ENCODE measurements at regions not wholly inside any gene's neighbourhood (a gene's known extent, or its start where the extent isn't known, plus 50 kb on each side); places are given as distances from the start of the nearest gene placed in this dataset.

GRCh38 chr17:14488958-14489550 lies 188.2 kb downstream of the HS3ST3B1 start:
- no peaks in the 10 kb centered on the region for H3K9me3 ChIP-seq (ENCODE audit: control insufficient read depth, insufficient read depth, low read length)
- H3K4me1 ChIP-seq (ENCODE audit: control insufficient read depth, insufficient read depth, low read length): no peaks in the 10 kb centered on the region
- WGBS (ENCODE audit: insufficient coverage, insufficient read length): no CpG with 5 or more reads among the region's 2 CpGs
- H3K36me3 ChIP-seq (ENCODE audit: control insufficient read depth, insufficient read depth, low read length): no peaks in the 10 kb centered on the region
- H3K27me3 ChIP-seq (ENCODE audit: control insufficient read depth, insufficient read depth, low read length): no peaks in the 10 kb centered on the region
- DNase-seq (ENCODE audit: low read depth, low spot score): no peak
- H3K27ac ChIP-seq (ENCODE audit: low read length): no peak overlapping the region
- no peak overlapping the region for H3K4me3 ChIP-seq (ENCODE audit: low read length)

- no CpG with 5 or more reads among the region's 8 CpGs for WGBS (ENCODE audit: insufficient coverage, insufficient read length)
- H3K9me3 ChIP-seq (ENCODE audit: control insufficient read depth, insufficient read depth, low read length): no peaks in the 10 kb centered on the region
- no peaks in the 10 kb centered on the region for H3K36me3 ChIP-seq (ENCODE audit: control insufficient read depth, insufficient read depth, low read length)
- no peak overlapping the region for H3K27ac ChIP-seq (ENCODE audit: low read length)
- DNase-seq (ENCODE audit: low read depth, low spot score): no peak
- no peak overlapping the region for H3K4me3 ChIP-seq (ENCODE audit: low read length)
- H3K4me1 ChIP-seq (ENCODE audit: control insufficient read depth, insufficient read depth, low read length): no peaks in the 10 kb centered on the region
- no peaks in the 10 kb centered on the region for H3K27me3 ChIP-seq (ENCODE audit: control insufficient read depth, insufficient read depth, low read length)
These were observed 186.2 kb downstream of the HS3ST3B1 start for GRCh38 chr17:14487068-14487467.

- Histone ChIP-seq H3K4me1 (ENCODE audit: control insufficient read depth, insufficient read depth, low read length) (no peaks in the 10 kb centered on the region), H3K9me3 (ENCODE audit: control insufficient read depth, insufficient read depth, low read length) (no peaks in the 10 kb centered on the region), H3K4me3 (ENCODE audit: low read length) (no peak overlapping the region), H3K27ac (ENCODE audit: low read length) (no peak overlapping the region), H3K36me3 (ENCODE audit: control insufficient read depth, insufficient read depth, low read length) (no peaks in the 10 kb centered on the region), H3K27me3 (ENCODE audit: control insufficient read depth, insufficient read depth, low read length) (no peaks in the 10 kb centered on the region)
- DNase-seq (ENCODE audit: low read depth, low spot score): no peak
- no CpG with 5 or more reads among the region's 1 CpG for WGBS (ENCODE audit: insufficient coverage, insufficient read length)
These were observed 181.8 kb downstream of the HS3ST3B1 start for GRCh38 chr17:14482715-14483114.

DNA sequence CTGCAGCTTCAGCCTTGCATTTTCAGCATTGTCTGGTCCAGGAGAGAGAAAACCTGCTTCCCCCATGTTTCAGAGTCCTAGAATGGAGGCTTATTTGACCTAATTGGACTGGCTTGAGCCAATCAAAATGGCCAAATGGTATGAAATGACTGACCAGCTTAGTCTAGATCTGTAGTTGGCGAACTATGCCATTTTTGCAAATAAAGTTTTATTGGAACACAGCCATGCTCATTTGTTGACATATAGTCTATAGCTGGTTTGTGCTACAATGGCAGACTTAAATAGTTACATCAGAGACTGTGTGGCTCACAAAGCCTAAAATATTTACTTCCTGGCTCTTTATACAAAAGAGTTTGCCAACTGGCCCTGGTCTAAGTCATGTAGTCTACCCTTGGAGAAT lies 180.8 kb downstream of the HS3ST3B1 start:
- no peak overlapping the region for H3K4me3 ChIP-seq (ENCODE audit: low read length)
- no peak for DNase-seq (ENCODE audit: low read depth, low spot score)
- no peaks in the 10 kb centered on the region for H3K36me3 ChIP-seq (ENCODE audit: control insufficient read depth, insufficient read depth, low read length)
- H3K9me3 ChIP-seq (ENCODE audit: control insufficient read depth, insufficient read depth, low read length): no peaks in the 10 kb centered on the region
- H3K27ac ChIP-seq (ENCODE audit: low read length): no peak overlapping the region
- WGBS (ENCODE audit: insufficient coverage, insufficient read length): no CpG with 5 or more reads among the region's 1 CpG
- H3K4me1 ChIP-seq (ENCODE audit: control insufficient read depth, insufficient read depth, low read length): no peaks in the 10 kb centered on the region
- H3K27me3 ChIP-seq (ENCODE audit: control insufficient read depth, insufficient read depth, low read length): no peaks in the 10 kb centered on the region

GRCh38 chr17:14474591-14474990 lies 173.7 kb downstream of the HS3ST3B1 start:
- no peak overlapping the region for H3K27ac ChIP-seq (ENCODE audit: low read length)
- DNase-seq (ENCODE audit: low read depth, low spot score): no peak

GRCh38 chr17:14471052-14471451 lies 170.2 kb downstream of the HS3ST3B1 start:
- H3K27me3 ChIP-seq (ENCODE audit: control insufficient read depth, insufficient read depth, low read length): no peaks in the 10 kb centered on the region
- H3K9me3 ChIP-seq (ENCODE audit: control insufficient read depth, insufficient read depth, low read length): no peaks in the 10 kb centered on the region
- peaks cover 3% of the 10 kb centered on the region; the same call in 1 of the 2 replicates for H3K4me1 ChIP-seq (ENCODE audit: control insufficient read depth, insufficient read depth, low read length)
- no peak overlapping the region for H3K4me3 ChIP-seq (ENCODE audit: low read length)
- DNase-seq (ENCODE audit: low read depth, low spot score): no peak
- no peaks in the 10 kb centered on the region for H3K36me3 ChIP-seq (ENCODE audit: control insufficient read depth, insufficient read depth, low read length)
- WGBS (ENCODE audit: insufficient coverage, insufficient read length): no CpG with 5 or more reads among the region's 7 CpGs
- H3K27ac ChIP-seq (ENCODE audit: low read length): no peak overlapping the region

More at GRCh38 chr17:14474591-14474990, 173.7 kb downstream of the HS3ST3B1 start:
- Histone ChIP-seq H3K9me3 (ENCODE audit: control insufficient read depth, insufficient read depth, low read length) (no peaks in the 10 kb centered on the region), H3K4me3 (ENCODE audit: low read length) (no peak overlapping the region), H3K4me1 (ENCODE audit: control insufficient read depth, insufficient read depth, low read length) (peaks cover 3% of the 10 kb centered on the region; the same call in 1 of the 2 replicates), H3K27me3 (ENCODE audit: control insufficient read depth, insufficient read depth, low read length) (no peaks in the 10 kb centered on the region), H3K36me3 (ENCODE audit: control insufficient read depth, insufficient read depth, low read length) (no peaks in the 10 kb centered on the region)
- WGBS (ENCODE audit: insufficient coverage, insufficient read length): no CpG with 5 or more reads among the region's 4 CpGs

GRCh38 chr17:14470417-14470816 lies 169.5 kb downstream of the HS3ST3B1 start:
- H3K36me3 ChIP-seq (ENCODE audit: control insufficient read depth, insufficient read depth, low read length): no peaks in the 10 kb centered on the region
- DNase-seq (ENCODE audit: low read depth, low spot score): no peak
- H3K9me3 ChIP-seq (ENCODE audit: control insufficient read depth, insufficient read depth, low read length): no peaks in the 10 kb centered on the region
- WGBS (ENCODE audit: insufficient coverage, insufficient read length): no CpG with 5 or more reads among the region's 4 CpGs
- H3K27me3 ChIP-seq (ENCODE audit: control insufficient read depth, insufficient read depth, low read length): no peaks in the 10 kb centered on the region
- no peak overlapping the region for H3K27ac ChIP-seq (ENCODE audit: low read length)
- H3K4me3 ChIP-seq (ENCODE audit: low read length): no peak overlapping the region
- peaks cover 3% of the 10 kb centered on the region; the same call in 1 of the 2 replicates for H3K4me1 ChIP-seq (ENCODE audit: control insufficient read depth, insufficient read depth, low read length)

GRCh38 chr17:14469971-14470370 lies 169.1 kb downstream of the HS3ST3B1 start:
- Histone ChIP-seq H3K9me3 (ENCODE audit: control insufficient read depth, insufficient read depth, low read length) (no peaks in the 10 kb centered on the region), H3K4me3 (ENCODE audit: low read length) (no peak overlapping the region), H3K27ac (ENCODE audit: low read length) (no peak overlapping the region), H3K4me1 (ENCODE audit: control insufficient read depth, insufficient read depth, low read length) (peaks cover 3% of the 10 kb centered on the region; the same call in 1 of the 2 replicates), H3K36me3 (ENCODE audit: control insufficient read depth, insufficient read depth, low read length) (no peaks in the 10 kb centered on the region), H3K27me3 (ENCODE audit: control insufficient read depth, insufficient read depth, low read length) (no peaks in the 10 kb centered on the region)
- WGBS (ENCODE audit: insufficient coverage, insufficient read length): no CpG with 5 or more reads among the region's 3 CpGs
- no peak for DNase-seq (ENCODE audit: low read depth, low spot score)

DNA sequence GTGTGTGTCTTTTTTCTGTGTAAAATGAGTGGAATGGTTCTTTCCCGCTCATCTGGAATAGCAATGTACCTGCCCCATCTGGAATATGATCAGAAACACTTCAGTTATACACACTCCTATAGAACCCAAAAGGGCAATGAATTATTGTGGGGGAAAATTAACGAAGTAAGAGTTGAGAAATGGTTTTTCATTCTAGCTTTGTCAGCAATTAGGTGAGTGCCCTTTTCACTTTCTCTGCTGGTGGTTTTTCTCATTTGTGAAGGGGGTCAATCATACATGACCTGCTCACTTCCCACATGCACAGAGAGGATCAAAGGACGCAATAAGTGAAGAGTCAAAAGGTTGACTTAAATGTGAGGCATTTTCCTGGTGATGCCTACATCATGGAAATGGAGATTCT lies 168.0 kb downstream of the HS3ST3B1 start:
- Histone ChIP-seq H3K4me3 (ENCODE audit: low read length) (no peak overlapping the region), H3K36me3 (ENCODE audit: control insufficient read depth, insufficient read depth, low read length) (no peaks in the 10 kb centered on the region), H3K27me3 (ENCODE audit: control insufficient read depth, insufficient read depth, low read length) (no peaks in the 10 kb centered on the region), H3K27ac (ENCODE audit: low read length) (no peak overlapping the region), H3K4me1 (ENCODE audit: control insufficient read depth, insufficient read depth, low read length) (peaks cover 3% of the 10 kb centered on the region; the same call in 1 of the 2 replicates), H3K9me3 (ENCODE audit: control insufficient read depth, insufficient read depth, low read length) (no peaks in the 10 kb centered on the region)
- WGBS (ENCODE audit: insufficient coverage, insufficient read length): no CpG with 5 or more reads among the region's 3 CpGs
- no peak for DNase-seq (ENCODE audit: low read depth, low spot score)

DNA sequence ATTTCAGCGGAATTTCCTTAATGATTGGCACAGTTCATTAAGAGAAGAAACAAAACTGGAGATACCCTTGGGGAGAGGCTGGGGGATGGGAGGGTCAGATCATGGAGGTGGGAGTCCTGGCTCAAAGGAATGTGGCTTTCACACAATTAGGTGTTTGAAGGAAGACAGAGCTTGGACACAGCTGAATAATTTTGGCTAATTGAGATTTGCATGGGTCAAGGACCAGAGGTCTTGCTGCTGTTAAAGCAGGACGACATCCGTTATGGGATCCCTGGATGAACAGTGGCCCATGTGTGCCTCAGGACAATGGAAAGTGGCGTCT lies 160.3 kb downstream of the HS3ST3B1 start:
- H3K4me3 ChIP-seq (ENCODE audit: low read length): no peak overlapping the region
- DNase-seq (ENCODE audit: low read depth, low spot score): no peak
- H3K4me1 ChIP-seq (ENCODE audit: control insufficient read depth, insufficient read depth, low read length): peaks cover 2% of the 10 kb centered on the region; the same call in 1 of the 2 replicates
- no peaks in the 10 kb centered on the region for H3K36me3 ChIP-seq (ENCODE audit: control insufficient read depth, insufficient read depth, low read length)
- H3K27ac ChIP-seq (ENCODE audit: low read length): no peak overlapping the region
- no peaks in the 10 kb centered on the region for H3K27me3 ChIP-seq (ENCODE audit: control insufficient read depth, insufficient read depth, low read length)
- WGBS (ENCODE audit: insufficient coverage, insufficient read length): no CpG with 5 or more reads among the region's 4 CpGs
- no peaks in the 10 kb centered on the region for H3K9me3 ChIP-seq (ENCODE audit: control insufficient read depth, insufficient read depth, low read length)

- WGBS (ENCODE audit: insufficient coverage, insufficient read length): no CpG with 5 or more reads among the region's 2 CpGs
- Histone ChIP-seq H3K9me3 (ENCODE audit: control insufficient read depth, insufficient read depth, low read length) (no peaks in the 10 kb centered on the region), H3K4me3 (ENCODE audit: low read length) (no peak overlapping the region), H3K36me3 (ENCODE audit: control insufficient read depth, insufficient read depth, low read length) (no peaks in the 10 kb centered on the region), H3K27ac (ENCODE audit: low read length) (no peak overlapping the region), H3K27me3 (ENCODE audit: control insufficient read depth, insufficient read depth, low read length) (no peaks in the 10 kb centered on the region), H3K4me1 (ENCODE audit: control insufficient read depth, insufficient read depth, low read length) (peaks cover 2% of the 10 kb centered on the region; the same call in 1 of the 2 replicates)
- DNase-seq (ENCODE audit: low read depth, low spot score): no peak
These were observed 159.8 kb downstream of the HS3ST3B1 start for GRCh38 chr17:14460516-14461226.

All from iPS DF 6.9 (cell line).